BE2C (cell line): ENCODE measurements at regions not wholly inside any gene's neighbourhood (a gene's known extent, or its start where the extent isn't known, plus 50 kb on each side); places are given as distances from the start of the nearest gene placed in this dataset.

Experiments
- DNase-seq: peaks from one replicate; pipeline ENCODE4 v3.0.0-alpha.2; 2020
- H3K27me3 ChIP-seq: fragments of 250-450 bp; sonication (Bioruptor Pico); 2 replicates; pipeline ENCODE4 v1.5.1; 2020; ENCODE audit warnings: mild to moderate bottlenecking
- H3K36me3 ChIP-seq: fragments of 250-450 bp; sonication (Bioruptor Pico); 2 replicates; pipeline ENCODE4 v1.5.1; 2020; ENCODE audit warnings: mild to moderate bottlenecking
- H3K4me1 ChIP-seq: fragments of 250-450 bp; sonication (Bioruptor Pico); 2 replicates; pipeline ENCODE4 v1.5.1; 2020
- H3K4me3 ChIP-seq: 2 replicates; pipeline ENCODE4 v1.5.1; 2011; ENCODE audit warnings: low read depth, low read length
- H3K9me3 ChIP-seq: fragments of 250-450 bp; sonication (Bioruptor Pico); 2 replicates; pipeline ENCODE4 v1.5.1; 2020
- CTCF ChIP-seq: IDR thresholded peaks from 2 replicates; pipeline ENCODE4 v1.5.1; 2012; ENCODE audit warnings: mild to moderate bottlenecking, low read depth, low read length

GRCh38 chr14:82490397-82490796 is 956.7 kb upstream of the SEL1L start:
- Histone ChIP-seq H3K4me3 (no peak overlapping the region), H3K27me3 (no peaks in the 10 kb centered on the region), H3K36me3 (no peaks in the 10 kb centered on the region), H3K4me1 (no peaks in the 10 kb centered on the region), H3K9me3 (no peaks in the 10 kb centered on the region)
- no peak for DNase-seq
- TF ChIP-seq CTCF: no peak

- Histone ChIP-seq H3K36me3 (no peaks in the 10 kb centered on the region), H3K4me3 (no peak overlapping the region), H3K9me3 (no peaks in the 10 kb centered on the region), H3K27me3 (no peaks in the 10 kb centered on the region), H3K4me1 (no peaks in the 10 kb centered on the region)
- TF ChIP-seq CTCF: no peak
- no peak for DNase-seq
Observed at GRCh38 chr14:82492157-82492556, 958.5 kb upstream of the SEL1L start.

- Histone ChIP-seq H3K4me1 (no peaks in the 10 kb centered on the region), H3K4me3 (no peak overlapping the region), H3K27me3 (no peaks in the 10 kb centered on the region), H3K36me3 (no peaks in the 10 kb centered on the region), H3K9me3 (no peaks in the 10 kb centered on the region)
- no peak for TF ChIP-seq CTCF
- no peak for DNase-seq
Observed at GRCh38 chr14:82500222-82500621, 966.6 kb upstream of the SEL1L start.

GRCh38 chr14:82501554-82501953 is 967.9 kb upstream of the SEL1L start:
- no peaks in the 10 kb centered on the region for H3K27me3 ChIP-seq
- TF ChIP-seq CTCF: no peak
- DNase-seq: no peak
- H3K36me3 ChIP-seq: no peaks in the 10 kb centered on the region
- no peaks in the 10 kb centered on the region for H3K9me3 ChIP-seq
- no peak overlapping the region for H3K4me3 ChIP-seq
- no peaks in the 10 kb centered on the region for H3K4me1 ChIP-seq

- Histone ChIP-seq H3K9me3 (no peaks in the 10 kb centered on the region), H3K27me3 (no peaks in the 10 kb centered on the region), H3K4me1 (no peaks in the 10 kb centered on the region), H3K36me3 (no peaks in the 10 kb centered on the region), H3K4me3 (no peak overlapping the region)
- DNase-seq: no peak
- no peak for TF ChIP-seq CTCF
Observed at GRCh38 chr14:82502043-82502442, 968.4 kb upstream of the SEL1L start.

- H3K9me3 ChIP-seq: no peaks in the 10 kb centered on the region
- DNase-seq: no peak
- no peaks in the 10 kb centered on the region for H3K4me1 ChIP-seq
- H3K4me3 ChIP-seq: no peak overlapping the region
- H3K27me3 ChIP-seq: no peaks in the 10 kb centered on the region
- no peaks in the 10 kb centered on the region for H3K36me3 ChIP-seq
- no peak for TF ChIP-seq CTCF
Observed at GRCh38 chr14:82504894-82505293, 971.2 kb upstream of the SEL1L start.
